ENCODE measurements at regions not wholly inside any gene's neighbourhood (a gene's known extent, or its start where the extent isn't known, plus 50 kb on each side); places are given as distances from the start of the nearest gene placed in this dataset.

- DNase-seq: peak; percentile 72
Observed at GRCh38 chr14:25132732-25133422, 82.9 kb upstream of the STXBP6 start.

DNA sequence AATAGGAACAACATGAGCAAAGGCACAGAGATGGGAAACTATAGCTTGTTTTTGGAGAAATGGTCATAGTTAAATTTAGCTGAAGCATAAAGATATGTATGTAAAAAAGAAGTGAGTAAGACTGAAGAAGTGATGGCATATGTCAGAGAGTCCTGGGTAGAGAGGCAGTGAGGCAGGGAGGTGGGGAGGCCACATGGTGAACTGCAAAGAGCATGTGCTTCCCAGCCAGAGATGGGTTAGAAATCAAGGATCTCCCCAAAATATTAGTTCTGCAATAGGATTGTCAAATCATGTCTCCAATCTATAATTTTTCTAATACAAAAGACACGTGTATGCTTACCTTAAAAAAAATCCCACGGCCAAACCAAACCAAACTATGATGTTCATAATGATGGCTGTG, 82.1 kb upstream of the STXBP6 start:
- no peak for DNase-seq

- DNase-seq: no peak
Observed at GRCh38 chr14:25122843-25123242, 72.9 kb upstream of the STXBP6 start.

GRCh38 chr14:25122211-25122610, 72.3 kb upstream of the STXBP6 start:
- no peak for DNase-seq

GRCh38 chr14:25121337-25122129, 71.6 kb upstream of the STXBP6 start:
- DNase-seq: peak; percentile 70

DNA sequence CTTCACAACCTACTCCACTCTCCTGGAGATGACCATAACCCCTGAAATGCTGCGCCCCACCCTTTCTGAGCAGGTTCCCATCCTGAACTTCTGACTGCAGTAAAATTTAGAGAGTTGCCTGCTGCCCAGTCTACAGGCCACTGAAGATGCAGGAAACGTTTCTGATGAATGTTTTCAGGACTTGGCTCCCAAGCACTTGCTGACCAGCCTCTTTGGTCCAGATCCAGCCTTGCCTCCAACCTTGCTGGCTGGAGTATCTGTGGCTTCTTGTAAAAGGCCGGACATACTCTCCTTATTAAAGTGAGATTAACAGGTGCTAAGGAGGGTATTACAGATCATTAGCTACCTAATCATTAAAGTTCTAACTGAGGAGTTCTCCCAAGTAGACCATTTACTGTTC, 70.3 kb upstream of the STXBP6 start:
- no peak for DNase-seq

- DNase-seq: no peak
Observed at GRCh38 chr14:25118671-25119070, 68.7 kb upstream of the STXBP6 start.

GRCh38 chr14:25117342-25117741, 67.4 kb upstream of the STXBP6 start:
- peak; percentile 9 for DNase-seq

- no peak for DNase-seq
Observed at GRCh38 chr14:25116607-25117006, 66.7 kb upstream of the STXBP6 start.

DNA sequence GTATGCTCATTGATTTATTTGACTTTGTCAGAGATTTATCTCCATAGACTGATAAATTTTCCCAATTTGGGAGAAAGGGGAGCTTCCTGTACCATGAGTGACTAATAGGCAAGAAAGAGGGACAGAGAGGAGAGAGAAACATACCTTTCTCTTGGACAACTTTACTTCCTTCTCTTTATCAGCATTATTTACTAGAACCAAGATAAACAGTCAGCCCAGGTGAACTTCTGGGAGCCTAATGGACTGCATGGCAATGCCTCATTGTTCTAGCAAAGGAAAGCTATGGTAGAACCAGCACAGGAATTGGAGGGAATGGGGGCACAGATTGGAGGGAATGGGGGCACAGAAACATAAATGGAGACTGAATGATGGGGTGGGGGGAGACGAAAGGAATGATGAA, 63.4 kb upstream of the STXBP6 start:
- DNase-seq: no peak

DNA sequence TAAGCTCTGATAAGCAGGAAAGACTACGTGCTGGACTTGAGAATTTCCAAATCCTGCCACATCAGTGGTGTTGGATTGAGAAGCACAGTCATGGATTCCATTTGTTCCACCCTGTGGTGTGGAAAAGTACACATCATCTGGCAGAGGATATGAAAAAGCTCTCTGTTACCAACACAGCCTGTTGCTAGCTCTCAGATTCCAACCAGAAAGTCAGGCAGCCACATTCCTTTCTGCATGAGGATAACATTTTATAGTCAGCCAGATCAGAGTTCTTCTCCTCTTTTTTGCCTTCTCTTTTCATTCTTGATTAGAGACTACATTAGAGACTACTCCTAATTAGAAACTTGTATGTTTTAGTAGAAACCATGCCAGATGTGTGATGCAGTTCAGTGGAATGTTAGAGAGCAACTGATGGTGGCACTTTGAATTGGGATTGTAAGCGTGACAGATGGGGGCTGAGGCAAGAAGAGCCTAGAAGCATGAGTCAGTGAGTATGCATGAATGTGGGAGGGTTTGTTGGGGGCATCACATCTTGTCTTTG, 61.2 kb upstream of the STXBP6 start:
- DNase-seq: no peak

DNA sequence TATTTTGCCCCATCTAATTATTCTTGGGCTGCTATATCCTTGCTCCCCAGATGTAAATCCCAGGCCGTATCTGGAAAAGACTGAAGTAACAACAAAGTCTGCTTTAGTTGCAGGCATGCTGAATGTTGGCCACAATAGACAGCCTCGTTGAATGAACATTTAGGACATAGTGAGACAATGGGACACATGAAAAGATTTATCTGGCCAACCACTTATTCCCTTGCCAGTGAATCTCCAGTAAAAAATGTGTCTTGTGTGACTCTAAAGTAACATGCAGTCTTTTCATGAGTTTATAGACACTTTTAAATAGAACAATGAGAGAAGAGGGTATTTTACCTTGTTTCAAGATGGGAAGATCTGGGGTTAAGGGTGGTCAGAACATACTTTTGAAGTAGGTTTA, 60.2 kb upstream of the STXBP6 start:
- DNase-seq: no peak

- DNase-seq: peak; percentile 13
Observed at GRCh38 chr14:25108959-25109358, 59.0 kb upstream of the STXBP6 start.

- no peak for DNase-seq
Observed at GRCh38 chr14:25108291-25108690, 58.3 kb upstream of the STXBP6 start.

- peak; percentile 19 for DNase-seq
Observed at GRCh38 chr14:25103820-25104219, 53.9 kb upstream of the STXBP6 start.

DNA sequence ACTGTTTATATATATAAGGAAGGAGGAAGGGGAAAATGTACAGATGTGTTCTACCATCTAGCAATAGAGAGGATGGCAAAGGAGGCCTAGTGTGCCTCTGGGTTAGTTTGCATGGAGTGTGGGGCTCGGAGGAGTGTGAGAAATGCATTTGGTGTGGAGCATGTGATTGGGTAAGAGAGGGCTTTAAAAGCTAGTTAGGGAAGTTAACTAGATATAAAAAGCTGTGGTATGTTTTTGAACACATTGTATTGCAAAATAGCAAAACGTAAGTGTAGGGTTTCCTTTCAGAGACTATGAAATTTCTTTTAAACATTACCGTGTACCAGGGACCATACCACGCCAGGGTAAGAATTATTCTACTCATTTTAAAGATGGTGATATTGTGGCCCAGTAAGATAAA, 53.3 kb upstream of the STXBP6 start:
- no peak for DNase-seq

DNA sequence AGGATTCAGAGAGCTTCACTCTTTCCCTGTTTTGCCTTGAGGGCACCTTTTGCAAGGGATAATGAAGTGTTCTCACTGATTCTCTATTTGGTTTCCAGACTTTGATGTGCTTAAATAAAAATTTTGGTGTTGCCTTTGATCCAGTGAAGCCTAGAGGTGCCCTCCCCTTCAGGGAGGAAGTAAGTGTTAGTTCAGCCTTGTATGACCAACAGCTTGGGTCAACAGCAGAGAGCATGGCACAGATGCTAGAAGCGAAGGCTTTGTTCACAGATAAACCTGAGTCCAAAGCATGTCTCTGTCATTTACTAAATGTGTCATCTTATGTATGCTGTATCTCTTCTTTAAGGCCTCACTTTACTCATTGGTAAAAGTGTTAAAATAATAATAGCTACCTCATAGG, 52.8 kb upstream of the STXBP6 start:
- no peak for DNase-seq

DNA sequence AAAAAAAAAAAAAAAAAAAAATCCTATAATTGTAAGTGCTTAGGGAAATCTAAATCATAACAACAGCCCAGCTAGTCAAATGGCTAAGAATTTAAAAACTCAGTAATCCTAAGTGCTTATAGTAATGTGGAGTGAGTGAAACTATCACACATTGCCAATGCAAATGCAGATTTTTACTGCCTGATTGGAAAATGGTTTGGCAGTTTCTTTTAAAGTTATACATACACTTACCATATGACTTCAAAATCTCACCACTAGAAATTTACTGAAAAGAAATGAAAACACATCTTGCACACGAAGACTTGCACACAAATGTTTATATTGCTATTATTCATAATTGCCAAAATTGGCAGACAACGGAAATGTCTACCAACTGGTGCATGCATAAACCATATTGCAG, 51.3 kb upstream of the STXBP6 start:
- no peak for DNase-seq
